ENCODE measurements at regions not wholly inside any gene's neighbourhood (a gene's known extent, or its start where the extent isn't known, plus 50 kb on each side); places are given as distances from the start of the nearest gene placed in this dataset.

- Histone ChIP-seq H3K27me3 (ENCODE audit: control insufficient read depth, insufficient read depth, low read length) (no peaks in the 10 kb centered on the region), H3K4me2 (ENCODE audit: low read length) (no peak overlapping the region), H3K4me3 (ENCODE audit: low read length) (no peak overlapping the region), H3K9ac (ENCODE audit: low read depth, low read length) (no peak overlapping the region), H3K4me1 (ENCODE audit: control insufficient read depth, insufficient read depth, low read length) (no peaks in the 10 kb centered on the region), H3K9me3 (replicated peaks; ENCODE audit: low read length) (no peaks in the 10 kb centered on the region), H3K36me3 (ENCODE audit: insufficient read depth, low read length) (no peaks in the 10 kb centered on the region)
These were observed 621.3 kb upstream of the AGA start for GRCh38 chr4:178063568-178063967.

DNA sequence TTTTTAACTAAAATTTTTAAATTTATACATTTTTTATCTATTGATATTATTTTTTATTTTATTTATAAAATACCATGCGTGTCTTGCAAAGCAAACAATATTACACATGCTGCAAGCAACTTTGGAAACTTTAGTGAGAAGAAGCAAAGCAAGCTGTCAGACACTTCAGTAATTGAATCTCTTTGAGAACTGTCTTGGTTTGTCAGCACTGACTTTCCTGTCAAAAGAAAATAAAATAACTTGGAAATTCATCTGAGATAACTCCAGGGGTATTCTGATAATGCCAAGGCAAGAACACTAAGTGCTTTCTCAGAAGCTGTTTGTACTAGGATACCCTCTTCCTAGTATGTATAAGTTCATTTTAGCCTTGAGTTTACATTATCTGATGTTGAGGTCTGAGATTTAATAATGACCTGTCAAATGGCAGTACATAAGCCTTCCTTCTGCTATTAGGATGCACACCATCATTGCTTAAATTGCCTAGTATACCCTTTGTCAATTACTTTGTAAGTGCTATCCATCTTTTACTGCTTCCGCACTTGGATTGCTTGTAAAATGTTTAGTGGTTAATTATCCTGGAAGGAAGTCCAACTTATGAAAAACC lies 624.2 kb upstream of the AGA start:
- H3K4me1 ChIP-seq (ENCODE audit: control insufficient read depth, insufficient read depth, low read length): no peaks in the 10 kb centered on the region
- no peak overlapping the region for H3K4me2 ChIP-seq (ENCODE audit: low read length)
- no peak overlapping the region for H3K9ac ChIP-seq (ENCODE audit: low read depth, low read length)
- no peaks in the 10 kb centered on the region for H3K36me3 ChIP-seq (ENCODE audit: insufficient read depth, low read length)
- H3K9me3 ChIP-seq (replicated peaks; ENCODE audit: low read length): no peaks in the 10 kb centered on the region
- H3K27me3 ChIP-seq (ENCODE audit: control insufficient read depth, insufficient read depth, low read length): no peaks in the 10 kb centered on the region
- H3K4me3 ChIP-seq (ENCODE audit: low read length): no peak overlapping the region

- H3K27me3 ChIP-seq (ENCODE audit: control insufficient read depth, insufficient read depth, low read length): no peaks in the 10 kb centered on the region
These were observed 625.9 kb upstream of the AGA start for GRCh38 chr4:178068136-178068535.

GRCh38 chr4:178070163-178070562 lies 627.9 kb upstream of the AGA start:
- H3K27me3 ChIP-seq (ENCODE audit: control insufficient read depth, insufficient read depth, low read length): no peaks in the 10 kb centered on the region
- H3K4me2 ChIP-seq (ENCODE audit: low read length): no peak overlapping the region
- no peaks in the 10 kb centered on the region for H3K36me3 ChIP-seq (ENCODE audit: insufficient read depth, low read length)
- no peak overlapping the region for H3K9ac ChIP-seq (ENCODE audit: low read depth, low read length)
- no peaks in the 10 kb centered on the region for H3K4me1 ChIP-seq (ENCODE audit: control insufficient read depth, insufficient read depth, low read length)
- H3K9me3 ChIP-seq (replicated peaks; ENCODE audit: low read length): no peaks in the 10 kb centered on the region
- H3K4me3 ChIP-seq (ENCODE audit: low read length): no peak overlapping the region

More at GRCh38 chr4:178068136-178068535, 625.9 kb upstream of the AGA start:
- H3K36me3 ChIP-seq (ENCODE audit: insufficient read depth, low read length): no peaks in the 10 kb centered on the region
- H3K4me2 ChIP-seq (ENCODE audit: low read length): no peak overlapping the region
- H3K4me3 ChIP-seq (ENCODE audit: low read length): no peak overlapping the region
- H3K9me3 ChIP-seq (replicated peaks; ENCODE audit: low read length): no peaks in the 10 kb centered on the region
- H3K9ac ChIP-seq (ENCODE audit: low read depth, low read length): no peak overlapping the region
- H3K4me1 ChIP-seq (ENCODE audit: control insufficient read depth, insufficient read depth, low read length): no peaks in the 10 kb centered on the region

DNA sequence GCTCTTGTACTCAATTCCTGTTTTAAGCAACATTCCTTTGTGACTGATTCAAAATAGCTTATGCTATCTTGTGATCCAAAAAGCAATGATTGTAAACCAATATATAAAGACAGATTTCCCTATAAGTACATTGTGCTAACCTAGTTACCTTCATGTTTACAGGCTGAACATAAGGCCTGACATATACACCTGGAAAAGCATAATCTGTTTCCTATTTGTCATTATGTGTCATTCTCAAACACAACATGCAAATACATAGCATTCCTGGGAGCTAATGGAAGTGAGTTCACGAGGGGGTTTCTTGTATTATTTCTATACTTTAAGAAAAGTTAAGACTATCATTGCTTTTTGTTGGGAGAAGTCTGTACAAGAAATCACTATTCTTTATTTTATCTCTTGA lies 638.1 kb upstream of the AGA start:
- H3K4me1 ChIP-seq (ENCODE audit: control insufficient read depth, insufficient read depth, low read length): no peaks in the 10 kb centered on the region
- H3K27me3 ChIP-seq (ENCODE audit: control insufficient read depth, insufficient read depth, low read length): no peaks in the 10 kb centered on the region
- H3K9ac ChIP-seq (ENCODE audit: low read depth, low read length): no peak overlapping the region
- no peak overlapping the region for H3K4me3 ChIP-seq (ENCODE audit: low read length)
- no peaks in the 10 kb centered on the region for H3K36me3 ChIP-seq (ENCODE audit: insufficient read depth, low read length)
- no peak overlapping the region for H3K4me2 ChIP-seq (ENCODE audit: low read length)
- H3K9me3 ChIP-seq (replicated peaks; ENCODE audit: low read length): no peaks in the 10 kb centered on the region

DNA sequence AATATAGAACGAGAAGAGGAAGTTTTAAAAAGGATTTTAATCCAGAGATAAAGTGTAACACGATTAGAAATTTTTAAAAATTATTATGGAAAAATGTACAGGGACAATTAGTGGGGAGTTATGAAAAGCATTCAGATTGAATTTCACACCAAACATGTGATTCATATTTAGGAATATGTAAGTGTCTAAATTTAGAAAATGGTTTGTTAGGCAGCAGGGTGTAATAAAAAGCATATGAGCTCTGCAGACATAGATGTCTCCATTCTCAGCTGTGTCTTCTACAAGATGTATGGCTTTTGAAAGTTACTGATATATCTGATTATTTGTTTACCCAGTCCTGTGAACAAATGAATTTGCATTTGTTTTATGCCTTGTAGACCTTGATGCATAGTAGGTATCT lies 638.9 kb upstream of the AGA start:
- H3K36me3 ChIP-seq (ENCODE audit: insufficient read depth, low read length): no peaks in the 10 kb centered on the region
- H3K27me3 ChIP-seq (ENCODE audit: control insufficient read depth, insufficient read depth, low read length): no peaks in the 10 kb centered on the region
- H3K9ac ChIP-seq (ENCODE audit: low read depth, low read length): no peak overlapping the region
- no peak overlapping the region for H3K4me2 ChIP-seq (ENCODE audit: low read length)
- H3K9me3 ChIP-seq (replicated peaks; ENCODE audit: low read length): peaks cover under 1% of the 10 kb centered on the region
- H3K4me1 ChIP-seq (ENCODE audit: control insufficient read depth, insufficient read depth, low read length): no peaks in the 10 kb centered on the region
- H3K4me3 ChIP-seq (ENCODE audit: low read length): no peak overlapping the region

DNA sequence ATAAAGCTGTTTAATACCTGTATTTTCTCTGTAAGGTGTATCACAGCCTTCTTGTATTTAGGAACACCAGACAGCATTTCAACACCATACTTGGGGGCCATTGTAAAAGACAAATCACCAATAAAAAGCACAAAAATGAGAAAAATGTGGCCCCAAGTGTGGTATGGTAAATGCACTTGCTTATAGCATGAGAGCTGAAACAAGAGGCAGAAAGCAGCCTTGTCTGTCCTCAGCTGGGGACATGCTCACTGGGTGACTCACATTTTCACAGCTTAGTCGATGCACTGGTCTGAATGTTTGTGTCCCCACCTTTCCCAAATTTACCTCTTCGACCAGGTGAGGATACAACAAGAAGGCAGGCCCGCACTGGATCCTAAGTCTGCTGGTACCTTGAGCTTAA lies 639.7 kb upstream of the AGA start:
- peaks cover 3% of the 10 kb centered on the region for H3K9me3 ChIP-seq (replicated peaks; ENCODE audit: low read length)
- no peak overlapping the region for H3K4me3 ChIP-seq (ENCODE audit: low read length)
- no peak overlapping the region for H3K9ac ChIP-seq (ENCODE audit: low read depth, low read length)
- H3K4me2 ChIP-seq (ENCODE audit: low read length): no peak overlapping the region
- H3K27me3 ChIP-seq (ENCODE audit: control insufficient read depth, insufficient read depth, low read length): no peaks in the 10 kb centered on the region
- no peaks in the 10 kb centered on the region for H3K4me1 ChIP-seq (ENCODE audit: control insufficient read depth, insufficient read depth, low read length)
- H3K36me3 ChIP-seq (ENCODE audit: insufficient read depth, low read length): no peaks in the 10 kb centered on the region

- Histone ChIP-seq H3K9ac (ENCODE audit: low read depth, low read length) (no peak overlapping the region), H3K36me3 (ENCODE audit: insufficient read depth, low read length) (no peaks in the 10 kb centered on the region), H3K9me3 (replicated peaks; ENCODE audit: low read length) (peaks cover 3% of the 10 kb centered on the region), H3K4me3 (ENCODE audit: low read length) (no peak overlapping the region), H3K4me2 (ENCODE audit: low read length) (no peak overlapping the region), H3K4me1 (ENCODE audit: control insufficient read depth, insufficient read depth, low read length) (no peaks in the 10 kb centered on the region), H3K27me3 (ENCODE audit: control insufficient read depth, insufficient read depth, low read length) (no peaks in the 10 kb centered on the region)
These were observed 640.7 kb upstream of the AGA start for GRCh38 chr4:178082906-178083305.

GRCh38 chr4:178083968-178084367 lies 641.7 kb upstream of the AGA start:
- H3K9ac ChIP-seq (ENCODE audit: low read depth, low read length): no peak overlapping the region
- no peaks in the 10 kb centered on the region for H3K36me3 ChIP-seq (ENCODE audit: insufficient read depth, low read length)
- no peaks in the 10 kb centered on the region for H3K27me3 ChIP-seq (ENCODE audit: control insufficient read depth, insufficient read depth, low read length)
- no peaks in the 10 kb centered on the region for H3K4me1 ChIP-seq (ENCODE audit: control insufficient read depth, insufficient read depth, low read length)
- H3K9me3 ChIP-seq (replicated peaks; ENCODE audit: low read length): peaks cover 3% of the 10 kb centered on the region
- no peak overlapping the region for H3K4me2 ChIP-seq (ENCODE audit: low read length)
- no peak overlapping the region for H3K4me3 ChIP-seq (ENCODE audit: low read length)

DNA sequence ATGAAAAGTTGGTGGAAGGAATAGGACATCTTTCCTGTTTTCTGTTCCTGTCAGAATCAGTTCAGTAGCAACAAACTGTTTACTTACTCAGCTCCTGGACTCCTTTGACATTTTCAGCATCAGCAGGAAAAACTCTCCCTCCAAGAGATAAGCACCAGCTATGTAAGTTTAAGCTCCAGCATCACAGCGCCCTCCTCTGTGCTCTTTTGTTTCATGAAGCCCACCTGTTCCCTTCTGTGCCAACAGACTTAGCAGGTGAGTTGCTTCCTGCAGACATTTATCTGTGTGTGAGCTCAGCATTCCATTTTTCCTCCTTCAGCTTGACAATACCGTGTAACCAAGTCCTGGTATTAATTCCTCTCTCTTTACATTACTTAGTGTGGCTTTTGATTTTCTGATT lies 644.1 kb upstream of the AGA start:
- H3K4me3 ChIP-seq (ENCODE audit: low read length): no peak overlapping the region
- no peak overlapping the region for H3K9ac ChIP-seq (ENCODE audit: low read depth, low read length)
- no peaks in the 10 kb centered on the region for H3K27me3 ChIP-seq (ENCODE audit: control insufficient read depth, insufficient read depth, low read length)
- H3K4me1 ChIP-seq (ENCODE audit: control insufficient read depth, insufficient read depth, low read length): no peaks in the 10 kb centered on the region
- no peaks in the 10 kb centered on the region for H3K36me3 ChIP-seq (ENCODE audit: insufficient read depth, low read length)
- H3K9me3 ChIP-seq (replicated peaks; ENCODE audit: low read length): peaks cover 3% of the 10 kb centered on the region
- H3K4me2 ChIP-seq (ENCODE audit: low read length): no peak overlapping the region

DNA sequence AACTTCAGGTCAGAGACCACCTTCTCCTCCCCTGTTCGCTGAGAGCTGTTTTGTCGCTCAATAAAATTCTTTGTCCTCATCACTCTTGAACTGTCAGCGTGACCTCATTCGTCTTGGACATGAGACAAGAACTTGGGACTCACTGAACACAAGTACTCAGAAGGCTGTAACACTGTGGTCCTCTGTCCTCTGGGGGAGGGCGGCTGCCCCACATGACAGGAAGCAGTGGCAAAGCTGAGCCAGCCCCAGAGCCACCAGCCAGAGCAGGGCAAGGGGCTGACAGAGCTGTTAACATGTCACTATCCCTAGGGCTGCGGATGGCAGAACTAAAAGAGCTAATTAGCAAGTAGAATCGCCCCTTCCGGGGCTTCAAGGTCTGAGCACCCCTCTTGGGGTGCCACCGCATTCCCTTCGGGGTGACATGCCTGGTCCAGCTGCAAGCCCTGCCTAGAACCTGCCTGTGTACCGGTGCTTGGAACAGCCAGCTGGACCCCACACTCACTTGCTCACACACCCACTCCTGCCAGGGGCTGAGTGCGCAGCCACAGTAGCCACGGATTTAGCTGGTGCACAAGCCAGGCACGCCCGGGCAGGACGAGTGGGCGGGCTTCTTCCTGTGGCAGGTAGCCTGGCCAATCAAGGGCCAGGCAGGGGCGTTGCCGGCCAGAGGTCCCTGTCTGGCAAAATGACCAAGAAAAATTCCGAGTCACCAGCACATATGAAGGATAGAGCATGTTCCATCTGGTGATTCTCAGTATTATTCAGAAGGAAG lies 648.6 kb upstream of the AGA start:
- Histone ChIP-seq H3K4me3 (ENCODE audit: low read length) (no peak overlapping the region), H3K4me2 (ENCODE audit: low read length) (no peak overlapping the region), H3K4me1 (ENCODE audit: control insufficient read depth, insufficient read depth, low read length) (no peaks in the 10 kb centered on the region), H3K9me3 (replicated peaks; ENCODE audit: low read length) (peaks cover 3% of the 10 kb centered on the region), H3K9ac (ENCODE audit: low read depth, low read length) (no peak overlapping the region), H3K36me3 (ENCODE audit: insufficient read depth, low read length) (no peaks in the 10 kb centered on the region), H3K27me3 (ENCODE audit: control insufficient read depth, insufficient read depth, low read length) (no peaks in the 10 kb centered on the region)

GRCh38 chr4:178102139-178102538 lies 659.9 kb upstream of the AGA start:
- H3K9me3 ChIP-seq (replicated peaks; ENCODE audit: low read length): no peaks in the 10 kb centered on the region
- no peak overlapping the region for H3K4me3 ChIP-seq (ENCODE audit: low read length)
- no peak overlapping the region for H3K9ac ChIP-seq (ENCODE audit: low read depth, low read length)
- no peaks in the 10 kb centered on the region for H3K36me3 ChIP-seq (ENCODE audit: insufficient read depth, low read length)
- no peaks in the 10 kb centered on the region for H3K4me1 ChIP-seq (ENCODE audit: control insufficient read depth, insufficient read depth, low read length)
- H3K4me2 ChIP-seq (ENCODE audit: low read length): no peak overlapping the region
- H3K27me3 ChIP-seq (ENCODE audit: control insufficient read depth, insufficient read depth, low read length): no peaks in the 10 kb centered on the region
